Retinal pigment epithelial cell (primary cell): ENCODE measurements at regions not wholly inside any gene's neighbourhood (a gene's known extent, or its start where the extent isn't known, plus 50 kb on each side); places are given as distances from the start of the nearest gene placed in this dataset.

ENCODE experiments used
- DNase-seq: peaks from one replicate; pipeline ENCODE4 v3.0.0-alpha.2; 2010; ENCODE audit warnings: low read depth
- H3K4me3 ChIP-seq: 2 replicates; pipeline ENCODE4 v1.5.1; 2011; ENCODE audit warnings: mild to moderate bottlenecking, low read length, control low read depth, moderate library complexity
- TF ChIP-seq, protein P1 (sequence below): conservative IDR thresholded peaks from 2 replicates; pipeline ENCODE4 v1.5.1; 2011; ENCODE audit warnings: low read depth, low read length, control low read depth, inconsistent platforms

GRCh38 chr2:238548902-238549462 is 122.3 kb downstream of the ASB1 start:
- TF ChIP-seq, protein P1, sequence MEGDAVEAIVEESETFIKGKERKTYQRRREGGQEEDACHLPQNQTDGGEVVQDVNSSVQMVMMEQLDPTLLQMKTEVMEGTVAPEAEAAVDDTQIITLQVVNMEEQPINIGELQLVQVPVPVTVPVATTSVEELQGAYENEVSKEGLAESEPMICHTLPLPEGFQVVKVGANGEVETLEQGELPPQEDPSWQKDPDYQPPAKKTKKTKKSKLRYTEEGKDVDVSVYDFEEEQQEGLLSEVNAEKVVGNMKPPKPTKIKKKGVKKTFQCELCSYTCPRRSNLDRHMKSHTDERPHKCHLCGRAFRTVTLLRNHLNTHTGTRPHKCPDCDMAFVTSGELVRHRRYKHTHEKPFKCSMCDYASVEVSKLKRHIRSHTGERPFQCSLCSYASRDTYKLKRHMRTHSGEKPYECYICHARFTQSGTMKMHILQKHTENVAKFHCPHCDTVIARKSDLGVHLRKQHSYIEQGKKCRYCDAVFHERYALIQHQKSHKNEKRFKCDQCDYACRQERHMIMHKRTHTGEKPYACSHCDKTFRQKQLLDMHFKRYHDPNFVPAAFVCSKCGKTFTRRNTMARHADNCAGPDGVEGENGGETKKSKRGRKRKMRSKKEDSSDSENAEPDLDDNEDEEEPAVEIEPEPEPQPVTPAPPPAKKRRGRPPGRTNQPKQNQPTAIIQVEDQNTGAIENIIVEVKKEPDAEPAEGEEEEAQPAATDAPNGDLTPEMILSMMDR, result no peak
- no peak for DNase-seq
- no peak overlapping the region for H3K4me3 ChIP-seq

DNA sequence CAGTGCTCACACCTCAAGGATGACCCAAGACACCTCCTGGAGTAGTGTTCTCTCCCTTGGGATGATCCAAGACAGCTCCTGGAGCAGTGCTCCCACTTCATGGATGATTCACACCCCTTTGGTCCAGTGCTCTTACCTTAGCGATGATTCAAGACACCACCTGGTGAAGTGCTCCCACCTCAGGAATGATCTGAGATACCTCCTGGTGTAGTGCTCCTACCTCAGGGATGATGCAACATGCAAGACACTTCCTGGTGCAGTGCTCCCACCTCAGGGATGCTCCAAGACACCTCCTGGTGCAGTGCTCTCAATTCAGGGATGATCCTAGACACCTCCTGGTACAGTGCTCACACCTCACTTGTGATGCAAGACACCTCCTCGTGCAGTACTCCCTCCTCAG is 123.1 kb downstream of the ASB1 start:
- TF ChIP-seq, protein P1, result no peak

GRCh38 chr2:238551091-238551490 is 124.4 kb downstream of the ASB1 start:
- TF ChIP-seq, protein P1, result no peak
- no peak overlapping the region for H3K4me3 ChIP-seq
- DNase-seq, result no peak

More for the DNA sequence above, 123.1 kb downstream of the ASB1 start:
- no peak for DNase-seq
- H3K4me3 ChIP-seq, result no peak overlapping the region

DNA sequence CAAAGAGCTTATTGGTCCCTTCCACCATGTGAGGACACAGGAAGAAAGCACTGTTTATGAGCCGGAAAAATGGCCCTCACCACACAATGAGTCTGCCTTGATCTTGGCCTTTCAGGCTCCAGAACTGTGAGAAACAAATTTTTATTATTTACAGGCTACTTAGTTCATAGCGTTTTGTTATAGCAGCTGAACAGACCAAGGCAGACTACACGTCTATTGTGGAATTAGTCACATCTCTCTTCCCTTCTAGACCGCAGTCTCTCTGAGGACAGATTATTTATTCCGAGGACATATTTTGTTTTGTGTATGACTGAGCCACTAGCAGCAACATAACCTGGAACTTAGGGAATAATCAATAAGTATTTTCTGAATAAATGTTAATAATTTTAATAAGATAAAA is 125.5 kb downstream of the ASB1 start:
- H3K4me3 ChIP-seq, result no peak overlapping the region
- no peak for DNase-seq
- TF ChIP-seq, protein P1, result no peak

DNA sequence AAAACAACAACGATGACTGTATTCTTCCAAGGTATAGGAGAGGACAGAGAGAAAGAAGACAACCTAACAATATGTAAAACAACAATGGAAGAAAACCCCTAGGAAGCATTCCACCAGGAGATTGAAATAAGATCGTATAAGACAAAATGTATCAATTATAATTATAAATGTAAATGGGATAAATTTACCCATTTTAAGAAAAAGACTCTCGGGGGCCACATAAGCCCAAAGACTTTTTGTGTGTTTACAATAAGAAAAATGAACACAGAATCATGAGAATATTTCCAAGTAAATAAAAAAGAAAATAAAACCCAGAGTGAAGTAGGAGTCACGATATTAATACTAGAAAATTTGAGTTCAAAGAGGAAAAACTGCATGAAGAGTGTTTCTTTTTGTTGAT is 126.4 kb downstream of the ASB1 start:
- DNase-seq, result no peak
- H3K4me3 ChIP-seq, result no peak overlapping the region
- TF ChIP-seq, protein P1, result no peak

DNA sequence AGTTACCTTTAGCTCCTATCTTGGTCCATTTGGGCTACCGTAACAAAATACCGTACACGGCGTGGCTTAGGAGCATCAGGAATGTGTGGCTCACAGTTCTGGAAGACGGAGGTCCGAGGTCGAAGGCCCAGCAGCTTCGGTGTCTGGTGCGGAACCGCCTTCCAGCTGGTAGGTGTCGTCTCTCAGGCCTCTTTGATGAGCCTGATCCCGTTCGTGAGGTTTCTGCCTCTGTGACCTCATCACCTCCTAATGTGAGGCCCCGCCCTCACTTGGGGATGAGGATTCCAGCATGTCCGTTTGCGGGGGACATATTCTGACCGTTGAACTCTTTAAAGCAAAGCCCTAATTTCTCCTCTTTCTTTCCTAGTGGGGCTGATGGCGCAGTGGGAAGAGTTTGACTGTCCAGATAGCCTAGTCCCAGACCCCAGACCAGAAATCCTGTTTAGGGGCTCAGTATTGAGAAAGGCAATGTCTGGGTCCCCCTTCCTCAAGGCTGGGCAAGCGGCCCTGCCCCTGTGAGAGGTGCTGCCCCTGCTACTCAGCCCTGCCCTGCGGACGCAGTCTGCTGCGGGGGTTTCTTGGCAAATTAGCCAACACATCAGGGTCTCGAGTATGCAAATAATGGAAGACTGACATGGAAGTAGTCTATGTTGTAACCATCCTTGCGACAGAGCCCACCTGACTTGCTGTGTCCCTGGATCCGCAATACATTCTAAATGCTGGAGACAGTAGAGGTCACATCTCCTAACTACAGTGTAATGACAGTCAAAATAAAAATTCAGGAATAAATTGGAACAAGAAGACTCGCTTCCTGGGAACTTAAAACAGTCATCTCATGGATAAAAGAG is 128.0 kb downstream of the ASB1 start:
- H3K4me3 ChIP-seq, result no peak overlapping the region
- DNase-seq, result no peak
- TF ChIP-seq, protein P1, result no peak
